ENCODE measurements at regions not wholly inside any gene's neighbourhood (a gene's known extent, or its start where the extent isn't known, plus 50 kb on each side); places are given as distances from the start of the nearest gene placed in this dataset.

- no peak for DNase-seq
- Mint-ChIP-seq H3K9me3 (ENCODE audit: low read depth, unreplicated experiment) (peaks cover 7% of the 10 kb centered on the region), H3K27ac (ENCODE audit: unreplicated experiment) (no peak overlapping the region), H3K36me3 (ENCODE audit: insufficient read depth, unreplicated experiment) (no peaks in the 10 kb centered on the region), H3K4me1 (ENCODE audit: low read depth, unreplicated experiment) (no peaks in the 10 kb centered on the region), H3K4me3 (ENCODE audit: low read depth, unreplicated experiment) (no peak overlapping the region), H3K27me3 (ENCODE audit: unreplicated experiment) (no peaks in the 10 kb centered on the region)
- BruUV-seq (replicated peaks), result no TSS peak
- CTCF ChIA-PET, result no interaction called here
- TF ChIP-seq, protein P1, sequence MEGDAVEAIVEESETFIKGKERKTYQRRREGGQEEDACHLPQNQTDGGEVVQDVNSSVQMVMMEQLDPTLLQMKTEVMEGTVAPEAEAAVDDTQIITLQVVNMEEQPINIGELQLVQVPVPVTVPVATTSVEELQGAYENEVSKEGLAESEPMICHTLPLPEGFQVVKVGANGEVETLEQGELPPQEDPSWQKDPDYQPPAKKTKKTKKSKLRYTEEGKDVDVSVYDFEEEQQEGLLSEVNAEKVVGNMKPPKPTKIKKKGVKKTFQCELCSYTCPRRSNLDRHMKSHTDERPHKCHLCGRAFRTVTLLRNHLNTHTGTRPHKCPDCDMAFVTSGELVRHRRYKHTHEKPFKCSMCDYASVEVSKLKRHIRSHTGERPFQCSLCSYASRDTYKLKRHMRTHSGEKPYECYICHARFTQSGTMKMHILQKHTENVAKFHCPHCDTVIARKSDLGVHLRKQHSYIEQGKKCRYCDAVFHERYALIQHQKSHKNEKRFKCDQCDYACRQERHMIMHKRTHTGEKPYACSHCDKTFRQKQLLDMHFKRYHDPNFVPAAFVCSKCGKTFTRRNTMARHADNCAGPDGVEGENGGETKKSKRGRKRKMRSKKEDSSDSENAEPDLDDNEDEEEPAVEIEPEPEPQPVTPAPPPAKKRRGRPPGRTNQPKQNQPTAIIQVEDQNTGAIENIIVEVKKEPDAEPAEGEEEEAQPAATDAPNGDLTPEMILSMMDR (IDR thresholded peaks at IDR 0.05; ENCODE audit: unreplicated experiment), result no peak
- intact Hi-C loops (cut with micrococcal nuclease; ENCODE audit: unreplicated experiment), result no loop called here
Measured at GRCh38 chr2:187702157-187702556, 147.9 kb upstream of the TFPI start.

DNA sequence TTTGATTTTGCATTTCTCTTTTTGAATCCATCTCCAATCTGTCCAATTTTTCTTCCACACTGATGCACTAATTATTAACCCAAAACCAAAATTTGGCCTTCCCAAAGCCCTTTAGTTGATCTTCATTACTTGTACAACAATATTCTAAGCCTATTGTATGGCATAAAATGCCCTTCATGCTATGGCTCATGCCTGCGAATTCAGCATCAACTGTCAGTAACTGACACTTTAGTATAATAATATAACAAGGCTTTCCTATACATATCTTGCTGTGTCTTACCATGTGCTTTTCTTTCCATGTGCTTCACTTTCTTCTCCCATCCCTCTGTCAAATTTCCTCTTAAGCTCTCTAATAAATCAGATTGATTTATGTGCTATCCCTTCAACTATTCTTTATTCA is 154.0 kb upstream of the TFPI start:
- H3K9me3 Mint-ChIP-seq (ENCODE audit: low read depth, unreplicated experiment), result no peaks in the 10 kb centered on the region
- no peaks in the 10 kb centered on the region for H3K27me3 Mint-ChIP-seq (ENCODE audit: unreplicated experiment)
- H3K27ac Mint-ChIP-seq (ENCODE audit: unreplicated experiment), result no peak overlapping the region
- H3K36me3 Mint-ChIP-seq (ENCODE audit: insufficient read depth, unreplicated experiment), result no peaks in the 10 kb centered on the region
- no TSS peak for BruUV-seq (replicated peaks)
- intact Hi-C loops (cut with micrococcal nuclease; ENCODE audit: unreplicated experiment), result no loop called here
- H3K4me3 Mint-ChIP-seq (ENCODE audit: low read depth, unreplicated experiment), result no peak overlapping the region
- no peaks in the 10 kb centered on the region for H3K4me1 Mint-ChIP-seq (ENCODE audit: low read depth, unreplicated experiment)
- TF ChIP-seq, protein P1 (IDR thresholded peaks at IDR 0.05; ENCODE audit: unreplicated experiment), result no peak
- no peak for DNase-seq
- CTCF ChIA-PET, result no interaction called here

GRCh38 chr2:187709065-187709464 is 154.8 kb upstream of the TFPI start:
- Mint-ChIP-seq H3K9me3 (ENCODE audit: low read depth, unreplicated experiment) (no peaks in the 10 kb centered on the region), H3K4me3 (ENCODE audit: low read depth, unreplicated experiment) (no peak overlapping the region), H3K27ac (ENCODE audit: unreplicated experiment) (no peak overlapping the region), H3K36me3 (ENCODE audit: insufficient read depth, unreplicated experiment) (no peaks in the 10 kb centered on the region), H3K27me3 (ENCODE audit: unreplicated experiment) (no peaks in the 10 kb centered on the region), H3K4me1 (ENCODE audit: low read depth, unreplicated experiment) (no peaks in the 10 kb centered on the region)
- intact Hi-C loops (cut with micrococcal nuclease; ENCODE audit: unreplicated experiment), result no loop called here
- no peak for DNase-seq
- CTCF ChIA-PET, result no interaction called here
- TF ChIP-seq, protein P1 (IDR thresholded peaks at IDR 0.05; ENCODE audit: unreplicated experiment), result no peak
- no TSS peak for BruUV-seq (replicated peaks)

- TF ChIP-seq, protein P1 (IDR thresholded peaks at IDR 0.05; ENCODE audit: unreplicated experiment), result no peak
- CTCF ChIA-PET, result no interaction called here
- no peaks in the 10 kb centered on the region for H3K9me3 Mint-ChIP-seq (ENCODE audit: low read depth, unreplicated experiment)
- no peak overlapping the region for H3K4me3 Mint-ChIP-seq (ENCODE audit: low read depth, unreplicated experiment)
- no peaks in the 10 kb centered on the region for H3K27me3 Mint-ChIP-seq (ENCODE audit: unreplicated experiment)
- intact Hi-C loops (cut with micrococcal nuclease; ENCODE audit: unreplicated experiment), result no loop called here
- no peaks in the 10 kb centered on the region for H3K36me3 Mint-ChIP-seq (ENCODE audit: insufficient read depth, unreplicated experiment)
- H3K27ac Mint-ChIP-seq (ENCODE audit: unreplicated experiment), result no peak overlapping the region
- H3K4me1 Mint-ChIP-seq (ENCODE audit: low read depth, unreplicated experiment), result no peaks in the 10 kb centered on the region
- DNase-seq, result no peak
- BruUV-seq (replicated peaks), result no TSS peak
Measured at GRCh38 chr2:187710791-187711521, 156.7 kb upstream of the TFPI start.
